Activated B cell treated with CpG ODN at 0.5 μM for 24 hours (primary cell): ENCODE measurements at regions not wholly inside any gene's neighbourhood (a gene's known extent, or its start where the extent isn't known, plus 50 kb on each side); places are given as distances from the start of the nearest gene placed in this dataset.

ENCODE experiments used
- ATAC-seq: fragments of 200-7000 bp; cut with Tn5 transposase; one replicate; pipeline ENCODE4 v1.10.0; 2021; ENCODE audit warnings: low read depth, mild to moderate bottlenecking, moderate library complexity
- CTCF ChIA-PET: fragments of 350-600 bp; sonication (Branson Sonifier 250); formaldehyde crosslinking; loops from one replicate; lab custom pipeline; 2021; ENCODE audit warnings: antibody characterized with exemption; lab: Charles Lee
- POLR2A ChIA-PET: fragments of 350-600 bp; sonication (Branson Sonifier 250); formaldehyde crosslinking; loops from one replicate; lab custom pipeline; 2021; ENCODE audit warnings: antibody characterized with exemption; lab: Charles Lee
- DNase-seq: peaks from one replicate; pipeline ENCODE4 v3.0.0; 2022
- H3K27ac Mint-ChIP-seq: one replicate; pipeline ENCODE4 v1.8.0; 2020; ENCODE audit warnings: mixed read lengths
- H3K27me3 Mint-ChIP-seq: one replicate; pipeline ENCODE4 v1.8.0; 2021; ENCODE audit warnings: mixed read lengths
- H3K36me3 Mint-ChIP-seq: one replicate; pipeline ENCODE4 v1.8.0; 2021; ENCODE audit warnings: low read depth, mixed read lengths
- H3K4me1 Mint-ChIP-seq: one replicate; pipeline ENCODE4 v1.8.0; 2021; ENCODE audit warnings: mixed read lengths
- H3K4me3 Mint-ChIP-seq: one replicate; pipeline ENCODE4 v1.8.0; 2020; ENCODE audit warnings: mild to moderate bottlenecking, mixed read lengths
- H3K9me3 Mint-ChIP-seq: one replicate; pipeline ENCODE4 v1.8.0; 2020; ENCODE audit warnings: mixed read lengths
- CTCF ChIP-seq: fragments of 200-600 bp; IDR thresholded peaks from one replicate; pipeline ENCODE4 v1.8.0; 2022; ENCODE audit warnings: antibody characterized with exemption, mild to moderate bottlenecking
- intact Hi-C: fragments of 100-400 bp; cut with micrococcal nuclease; formaldehyde crosslinking; loops from one replicate; pipeline ENCODE4 v1.15.1; 2024

- Mint-ChIP-seq H3K9me3 (no peaks in the 10 kb centered on the region), H3K27ac (no peak overlapping the region), H3K4me1 (peaks cover 4% of the 10 kb centered on the region), H3K4me3 (no peak overlapping the region), H3K36me3 (no peaks in the 10 kb centered on the region), H3K27me3 (no peaks in the 10 kb centered on the region)
- CTCF ChIA-PET, result no interaction called here
- ATAC-seq, result no peak
- no peak for DNase-seq
- intact Hi-C loops, result loop anchor here (10.0 kb wide), 1 partner anchor 289 kb away; no protein-coding TSS in a partner anchor
- POLR2A ChIA-PET, result no interaction called here
- no peak for TF ChIP-seq CTCF
Measured at GRCh38 chr1:87754139-87754538, 425.5 kb downstream of the LMO4 start.

- Mint-ChIP-seq H3K27me3 (no peaks in the 10 kb centered on the region), H3K9me3 (no peaks in the 10 kb centered on the region), H3K36me3 (no peaks in the 10 kb centered on the region), H3K4me1 (peaks cover 17% of the 10 kb centered on the region), H3K27ac (no peak overlapping the region), H3K4me3 (no peak overlapping the region)
- ChIA-PET POLR2A (no interaction called here), CTCF (no interaction called here)
- ATAC-seq, result no peak
- DNase-seq, result no peak
- no peak for TF ChIP-seq CTCF
- intact Hi-C loops, result loop anchor here (5.0 to 10.0 kb wide), 2 partner anchors 293 to 430 kb away; partner anchors contain the start of gene LMO4
Measured at GRCh38 chr1:87757676-87758075, 429.0 kb downstream of the LMO4 start.

GRCh38 chr1:87759421-87760087 is 430.9 kb downstream of the LMO4 start:
- peak; percentile 37 for ATAC-seq
- no peak overlapping the region for H3K27ac Mint-ChIP-seq

GRCh38 chr1:87760155-87760554 is 431.5 kb downstream of the LMO4 start:
- no peak for TF ChIP-seq CTCF
- ChIA-PET CTCF (no interaction called here), POLR2A (no interaction called here)

More at GRCh38 chr1:87759421-87760087, 430.9 kb downstream of the LMO4 start:
- ChIA-PET CTCF (no interaction called here), POLR2A (no interaction called here)
- no peaks in the 10 kb centered on the region for H3K27me3 Mint-ChIP-seq
- no peak for TF ChIP-seq CTCF
- no peaks in the 10 kb centered on the region for H3K9me3 Mint-ChIP-seq
- peaks cover 21% of the 10 kb centered on the region for H3K4me1 Mint-ChIP-seq
- intact Hi-C loops, result loop anchor here (5.0 to 10.0 kb wide), 2 partner anchors 295 to 432 kb away; partner anchors contain the start of gene LMO4
- DNase-seq, result no peak
- H3K36me3 Mint-ChIP-seq, result no peaks in the 10 kb centered on the region
- H3K4me3 Mint-ChIP-seq, result no peak overlapping the region

GRCh38 chr1:87760654-87761053 is 432.0 kb downstream of the LMO4 start:
- Mint-ChIP-seq H3K9me3 (no peaks in the 10 kb centered on the region), H3K4me1 (peaks cover 21% of the 10 kb centered on the region), H3K27ac (no peak overlapping the region), H3K36me3 (no peaks in the 10 kb centered on the region), H3K4me3 (no peak overlapping the region), H3K27me3 (no peaks in the 10 kb centered on the region)
- DNase-seq (no peak), ATAC-seq (no peak)
- TF ChIP-seq CTCF, result no peak
- intact Hi-C loops, result no loop called here
- POLR2A ChIA-PET, result no interaction called here
- CTCF ChIA-PET, result no interaction called here

More at GRCh38 chr1:87760155-87760554, 431.5 kb downstream of the LMO4 start:
- no peaks in the 10 kb centered on the region for H3K9me3 Mint-ChIP-seq
- no peaks in the 10 kb centered on the region for H3K36me3 Mint-ChIP-seq
- intact Hi-C loops, result no loop called here
- H3K4me1 Mint-ChIP-seq, result peaks cover 21% of the 10 kb centered on the region
- DNase-seq, result no peak
- no peak overlapping the region for H3K27ac Mint-ChIP-seq
- H3K27me3 Mint-ChIP-seq, result no peaks in the 10 kb centered on the region
- ATAC-seq, result no peak
- no peak overlapping the region for H3K4me3 Mint-ChIP-seq
